ENCODE measurements at regions not wholly inside any gene's neighbourhood (a gene's known extent, or its start where the extent isn't known, plus 50 kb on each side); places are given as distances from the start of the nearest gene placed in this dataset.

- Histone ChIP-seq H3K56ac (replicated peaks; ENCODE audit: insufficient read length, low read depth, low read length) (no peak overlapping the region), H2BK12ac (ENCODE audit: low read depth, low read length) (0 out of 2 replicates have a peak overlapping the region, but pooled peaks have one; percentile 53), H3K36me3 (ENCODE audit: control insufficient read depth in 2 of 4, insufficient read depth in 4 of 4, low read length in 3 of 4) (no peaks in the 10 kb centered on the region), H2BK20ac (ENCODE audit: low read length) (no peak overlapping the region), H3K4ac (replicated peaks; ENCODE audit: insufficient read length, low read depth, low read length) (no peak overlapping the region), H2AFZ (ENCODE audit: low read length) (no peak overlapping the region), H3K4me1 (replicated peaks in 1 of 4; ENCODE audit: control insufficient read depth in 3 of 4, insufficient read depth in 4 of 4, low read length in 3 of 4) (peaks cover 4 to 25% (median 20%) of the 10 kb centered on the region in 4 experiments; a peak in 6 of 7 replicates), H4K5ac (ENCODE audit: insufficient read length, low read depth, low read length) (no peak overlapping the region), H2BK5ac (ENCODE audit: low read depth, low read length) (no peak overlapping the region), H3K4me3 (ENCODE audit: extremely low read depth in 1 of 4, insufficient read depth in 2 of 4, low read depth in 3 of 4, low read length in 4 of 4) (peak overlapping the region in 1 of 4 experiments; percentile 22; a peak in 1 of 8 replicates), H3K27ac (ENCODE audit: low read depth, low read length) (no peak overlapping the region), H2AK5ac (ENCODE audit: low read depth, low read length) (no peak overlapping the region; the same call in 1 of the 2 replicates), H2BK15ac (ENCODE audit: low read length) (no peak overlapping the region), H4K8ac (ENCODE audit: extremely low read depth, insufficient read depth, low read length) (no peak overlapping the region), H4K91ac (replicated peaks; ENCODE audit: insufficient read length, low read length) (no peak overlapping the region), H4K20me1 (replicated peaks in 1 of 2; ENCODE audit: control insufficient read depth in 1 of 2, insufficient read depth in 2 of 2, low read length in 2 of 2) (no peaks in the 10 kb centered on the region), H3K18ac (ENCODE audit: extremely low read depth, low read length) (no peak overlapping the region; the same call in 1 of the 2 replicates), H3K27me3 (replicated peaks in 1 of 4; ENCODE audit: control insufficient read depth in 3 of 4, extremely low read depth in 1 of 4, insufficient read depth in 3 of 4, low read length in 3 of 4) (peaks cover 0 to 8% (median 4%) of the 10 kb centered on the region in 4 experiments; a peak in 5 of 7 replicates), H3K23ac (ENCODE audit: insufficient read length) (no peak overlapping the region), H3K9ac (replicated peaks in 1 of 4; ENCODE audit: extremely low read depth in 1 of 4, low read depth in 3 of 4, low read length in 3 of 4) (no peak overlapping the region), H3K4me2 (ENCODE audit: insufficient read depth in 1 of 2, low read depth in 2 of 2, low read length in 2 of 2) (peak overlapping the region; percentile 32 to 44), H3K9me3 (ENCODE audit: insufficient read depth in 2 of 2, low read depth in 1 of 2, low read length in 1 of 2) (no peaks in the 10 kb centered on the region), H2BK120ac (replicated peaks; ENCODE audit: low read depth, low read length) (no peak overlapping the region), H3K79me2 (ENCODE audit: control insufficient read depth in 1 of 2, insufficient read depth in 2 of 2, low read length in 2 of 2) (no peaks in the 10 kb centered on the region), H3K23me2 (ENCODE audit: low read depth, low read length) (no peaks in the 10 kb centered on the region), H3K79me1 (ENCODE audit: low read depth, low read length) (no peaks in the 10 kb centered on the region), H3K14ac (ENCODE audit: insufficient read length) (no peak overlapping the region)
- DNase-seq (ENCODE audit: low read depth in 1 of 2, low spot score in 2 of 2) (peak in 1 of 2 experiments; percentile 51), FAIRE-seq (peak; percentile 24)
- ChIA-PET CTCF (ENCODE audit: partially characterized antibody) (interaction anchor here (0.6 to 2.6 kb wide), 7 partner anchors 8 to 851 kb away, joined by 3 to 8 read pairs (median 5); no protein-coding TSS in a partner anchor), POLR2A (ENCODE audit: partially characterized antibody) (interaction anchor here (1.0 to 2.1 kb wide), 3 partner anchors 17 to 238 kb away, joined by 3 to 5 read pairs (median 3); no protein-coding TSS in a partner anchor)
- 33% methylated on average over 10 of the region's 10 CpGs; no CpG with 5 or more reads in 1 of the 2 experiments for WGBS, 2 experiments (ENCODE audit: extremely low coverage in 1 of 2, insufficient coverage in 1 of 2, insufficient read length in 1 of 2, insufficient replicate concordance in 2 of 2, low coverage in 1 of 2, low lambda C conversion rate in 2 of 2, missing lambda C conversion rate in 1 of 2)
- TF ChIP-seq TBP (IDR thresholded peaks at IDR 0.05; ENCODE audit: low read depth, low read length) (no peak), MAX (IDR thresholded peaks at IDR 0.05) (no peak), HDAC2 (IDR thresholded peaks at IDR 0.05; ENCODE audit: borderline replicate concordance in 1 of 2, low read depth in 2 of 2, low read length in 2 of 2) (0 out of 4 replicates have a peak, but pooled peaks of 1 of the 2 experiments have one; percentile 49), SP4 (IDR thresholded peaks at IDR 0.05; ENCODE audit: low read length) (no peak)
These were observed 233.1 kb upstream of the FZD8 start for GRCh38 chr10:35875016-35875676.
